Activated CD4-positive, CD25-positive, alpha-beta regulatory T cell treated with anti-CD3 and anti-CD28 coated beads, Interleukin-2, amount 50 U/mL, for 24 hours (primary cell): ENCODE measurements at regions not wholly inside any gene's neighbourhood (a gene's known extent, or its start where the extent isn't known, plus 50 kb on each side); places are given as distances from the start of the nearest gene placed in this dataset.
"Not testable (repeated sequence)": the region's sequence is repeated elsewhere in the genome, so short reads cannot be mapped to it uniquely, and the experiment has no call there.

Experiments used
- ATAC-seq, 2 donors: fragments of 150-1000 bp; cut with Tn5 transposase; one replicate each; pipeline ENCODE4 v1.10.0; 2021; ENCODE audit warnings: mild to moderate bottlenecking in 1 of 2, moderate library complexity in 1 of 2

DNA sequence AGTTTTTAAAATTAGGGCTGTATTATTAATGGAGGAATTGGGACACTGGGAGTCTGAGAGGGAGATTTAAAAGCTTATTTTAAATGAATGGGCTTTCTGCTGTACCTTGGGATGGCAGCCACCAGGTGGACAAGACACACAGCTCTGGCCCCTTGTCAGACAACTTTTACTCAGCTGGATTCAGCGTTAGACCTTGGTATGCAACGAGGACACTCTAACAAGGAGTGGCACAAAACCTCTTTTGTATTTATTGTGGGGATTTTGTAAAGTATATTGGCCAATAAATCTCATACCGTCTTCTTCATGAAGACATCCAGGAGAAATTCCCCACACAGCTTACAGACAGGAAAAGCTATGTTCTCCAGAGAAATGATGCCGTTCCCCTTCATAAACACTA is 105.7 kb downstream of the LCA5 start:
- no peak for ATAC-seq

DNA sequence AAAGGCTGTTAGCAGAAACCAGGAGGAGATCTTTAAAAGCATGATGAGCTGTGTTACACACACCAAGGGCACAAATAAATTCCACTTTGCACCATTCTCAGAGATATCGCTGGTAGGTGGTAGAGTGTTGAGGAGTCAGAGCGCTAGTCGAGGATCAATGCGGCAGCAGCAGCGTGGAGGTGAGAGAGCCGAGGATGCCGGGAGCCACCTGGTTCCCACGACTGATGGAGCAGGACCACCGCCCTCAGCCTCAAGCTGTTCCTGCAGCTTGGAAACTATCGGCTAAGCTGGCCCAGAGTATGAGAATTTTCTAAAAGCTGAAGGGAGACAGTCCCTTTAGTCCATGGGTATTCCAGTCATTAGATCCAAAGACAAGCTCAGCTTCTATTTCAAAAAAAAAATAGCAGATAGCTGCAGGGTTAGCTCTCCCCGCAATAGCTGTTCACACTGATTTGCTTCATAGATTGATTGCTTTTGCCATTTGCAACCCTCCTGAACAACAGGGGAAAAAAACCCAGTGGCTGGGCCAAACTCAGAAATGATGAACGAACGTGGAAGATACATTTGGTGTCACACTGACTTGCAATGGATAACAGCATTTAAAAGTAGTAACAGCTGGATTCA is 106.2 kb downstream of the LCA5 start:
- ATAC-seq = no peak

DNA sequence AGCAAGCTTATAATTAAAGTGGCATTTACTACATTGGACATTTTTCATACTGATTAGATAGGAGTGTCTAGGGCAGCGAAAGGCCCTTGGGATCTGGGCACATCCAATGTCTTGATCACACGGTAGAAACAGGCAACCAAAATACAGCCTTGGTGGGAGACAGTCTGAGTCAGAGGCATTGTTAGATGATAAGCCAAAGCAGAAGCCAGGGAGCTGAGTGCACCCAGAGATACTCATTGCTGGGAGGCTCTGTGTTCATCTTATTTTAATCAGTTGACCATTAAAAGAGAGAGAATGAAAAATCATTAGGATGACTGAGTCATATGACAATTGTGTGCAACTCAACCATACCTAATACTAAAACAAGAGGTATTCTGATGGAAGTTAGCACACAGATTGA is 109.5 kb downstream of the LCA5 start:
- no peak for ATAC-seq

DNA sequence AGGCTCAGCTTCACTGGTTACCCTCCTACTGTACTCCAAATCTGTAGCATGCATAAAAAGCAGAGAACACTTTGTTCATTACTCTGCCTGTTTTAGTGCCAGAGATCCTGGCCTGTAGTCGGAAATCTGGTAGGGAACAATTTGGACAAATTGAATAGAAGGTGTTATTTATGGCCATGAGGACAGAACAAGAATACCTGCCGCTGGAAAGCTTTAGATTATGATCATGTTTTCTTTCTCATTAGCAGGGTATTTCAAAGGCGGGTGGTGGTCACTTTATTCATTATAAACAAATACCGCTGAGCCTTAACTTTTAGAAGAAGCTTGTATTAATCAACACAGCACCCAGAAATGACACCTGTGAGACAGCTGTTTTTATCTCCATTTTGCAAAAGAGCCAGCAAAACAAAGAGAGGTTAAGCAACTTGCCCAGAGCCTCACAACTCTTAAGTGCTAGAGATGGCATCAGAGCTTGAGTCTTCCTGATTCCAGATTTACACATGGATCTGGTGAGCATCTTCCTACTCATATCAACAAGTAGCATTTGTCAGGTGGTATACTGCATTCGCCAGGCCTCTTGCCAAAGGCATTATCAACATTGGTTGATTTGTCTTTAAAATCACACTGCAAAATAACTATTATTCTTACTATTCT is 110.5 kb downstream of the LCA5 start:
- no peak for ATAC-seq

DNA sequence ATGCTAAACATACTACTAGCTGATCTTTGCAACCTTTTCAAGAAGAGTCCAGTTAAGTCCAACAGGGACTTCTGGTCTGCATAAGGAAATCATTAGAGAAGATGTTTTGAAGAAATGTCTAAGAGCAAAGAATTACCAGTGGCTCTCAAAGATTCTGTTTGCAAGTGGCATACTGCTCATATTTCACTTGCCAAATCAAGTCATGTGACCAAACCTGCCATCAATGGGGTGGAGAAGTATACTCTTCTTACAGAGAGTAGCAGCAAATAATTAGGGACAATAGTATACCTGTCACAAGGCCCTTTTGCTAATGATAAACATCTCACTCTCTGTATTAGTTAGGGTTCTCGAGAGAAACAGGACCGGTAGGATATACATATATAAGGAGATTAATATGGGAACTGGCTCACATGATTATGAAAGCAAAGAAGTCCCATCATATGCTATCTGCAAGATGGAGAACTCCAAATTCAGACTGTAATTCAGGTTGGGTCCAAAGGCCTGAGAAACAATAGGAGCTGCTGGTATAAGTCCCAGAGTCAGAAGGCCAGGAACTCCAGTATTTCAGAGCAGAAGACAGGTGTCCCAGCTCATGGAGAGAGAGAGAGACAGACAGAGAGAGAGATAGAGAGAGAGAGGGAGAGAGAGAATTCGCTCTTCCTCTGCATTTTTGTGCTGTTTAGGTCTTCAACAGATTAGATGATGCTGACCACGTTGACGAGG is 111.5 kb downstream of the LCA5 start:
- ATAC-seq = no peak

DNA sequence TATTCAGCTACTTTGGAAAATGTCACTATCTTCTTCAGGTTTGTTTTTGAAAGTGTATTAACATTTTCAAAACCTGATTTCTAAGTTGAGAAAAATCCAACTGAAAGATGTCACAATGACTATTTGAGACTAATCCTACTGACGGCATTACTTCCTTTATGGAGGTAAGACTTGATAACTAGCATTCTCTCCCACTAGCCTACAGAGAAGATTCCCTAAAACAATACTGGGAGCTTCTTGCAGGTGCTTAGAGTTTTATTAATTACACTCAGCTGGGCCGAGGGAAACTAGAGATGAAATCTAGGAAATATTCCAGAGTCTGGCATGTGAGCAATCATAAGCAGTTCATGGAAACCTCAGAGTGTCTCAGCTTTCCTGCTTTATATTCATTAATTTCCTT is 114.0 kb downstream of the LCA5 start:
- ATAC-seq = no peak

DNA sequence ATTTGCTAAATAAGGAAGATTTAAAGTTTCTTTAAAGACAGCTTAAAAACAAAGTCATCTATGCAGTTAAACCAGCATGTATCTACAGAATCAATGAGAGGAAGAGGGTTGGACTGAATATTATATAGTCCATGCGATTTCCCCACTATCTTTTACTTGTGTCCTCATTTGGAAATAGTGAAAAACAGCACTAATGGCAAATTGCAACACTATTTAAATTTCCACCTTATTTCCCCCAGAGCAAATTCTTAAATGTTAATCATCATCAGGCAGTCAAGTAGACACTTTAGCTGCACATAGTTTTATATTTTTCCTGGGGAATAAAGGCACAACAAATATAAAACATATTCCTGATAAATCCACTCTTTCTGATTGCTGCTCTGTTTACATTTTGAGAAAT is 114.6 kb downstream of the LCA5 start:
- ATAC-seq = no peak

DNA sequence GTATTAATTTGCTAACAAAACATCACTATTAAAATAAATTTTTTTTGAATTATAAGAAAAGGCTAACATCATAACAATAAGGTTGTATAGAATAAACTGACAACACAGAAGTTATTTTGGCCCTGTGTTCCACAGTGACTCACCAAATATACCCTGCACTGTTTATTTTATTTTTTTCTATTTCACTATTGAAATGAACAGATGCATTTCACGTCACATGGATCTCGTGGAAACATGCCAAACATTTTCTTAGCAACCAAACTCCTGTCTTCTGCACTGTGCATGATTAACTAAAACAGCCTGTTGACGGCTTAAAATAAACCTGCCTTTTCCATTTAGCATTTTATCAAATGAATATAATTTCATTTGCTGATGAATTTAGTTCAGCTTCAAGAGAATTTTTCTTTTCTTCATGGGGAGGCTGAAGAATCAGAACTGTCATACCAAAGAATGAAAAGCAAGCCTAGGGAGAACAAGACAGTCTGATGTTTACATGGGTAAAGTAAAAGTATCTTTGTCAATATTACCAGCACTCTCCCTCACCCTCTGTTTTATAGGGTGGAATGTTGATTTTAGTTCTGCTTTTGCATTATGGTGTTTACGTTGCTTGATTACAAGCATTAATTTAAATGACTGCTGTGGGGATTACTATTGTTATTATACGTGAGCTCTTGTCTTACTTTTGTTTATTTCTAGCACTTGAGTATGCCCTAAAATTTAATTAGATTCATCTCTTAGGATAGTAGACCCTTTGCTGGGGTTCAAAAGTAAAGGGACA is 115.3 kb downstream of the LCA5 start:
- no peak for ATAC-seq

DNA sequence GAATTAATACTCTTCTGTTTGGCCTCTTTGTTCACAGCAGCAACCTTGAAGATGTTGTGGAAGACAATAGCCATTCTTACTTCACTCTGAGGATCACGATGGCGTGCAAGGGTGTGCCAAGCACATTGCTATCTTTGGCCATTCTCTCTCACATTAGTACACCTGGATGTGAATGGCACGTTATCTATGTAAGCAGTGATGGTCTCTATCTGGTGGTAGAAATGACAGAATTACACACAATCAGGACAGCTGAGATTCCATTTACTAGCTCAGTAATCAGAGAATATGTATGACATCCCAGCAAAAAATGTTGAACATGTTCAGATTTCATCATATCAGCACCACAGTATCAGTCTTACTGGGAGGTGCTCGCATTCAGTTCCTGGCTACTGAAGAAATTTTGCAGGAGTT is 116.2 kb downstream of the LCA5 start:
- no peak for ATAC-seq

DNA sequence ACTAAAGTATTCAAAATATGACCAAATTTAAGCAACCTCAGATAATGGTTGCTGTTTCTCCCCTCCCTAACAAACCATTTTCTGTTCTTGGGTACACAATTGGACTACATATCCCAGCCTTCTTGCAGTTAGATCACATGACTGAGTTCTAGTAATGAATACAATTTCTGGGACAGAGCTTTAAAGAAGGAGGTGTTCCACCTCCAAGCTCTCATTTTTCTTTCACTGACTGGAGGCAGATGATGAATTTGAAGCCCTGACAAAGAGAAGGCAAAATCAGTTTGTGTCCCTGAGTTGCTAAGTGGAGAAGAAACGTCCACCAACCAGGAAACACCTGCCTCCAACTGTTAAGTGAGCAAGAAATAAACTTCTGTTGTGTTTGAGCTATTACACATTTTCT is 117.2 kb downstream of the LCA5 start:
- ATAC-seq = no peak

DNA sequence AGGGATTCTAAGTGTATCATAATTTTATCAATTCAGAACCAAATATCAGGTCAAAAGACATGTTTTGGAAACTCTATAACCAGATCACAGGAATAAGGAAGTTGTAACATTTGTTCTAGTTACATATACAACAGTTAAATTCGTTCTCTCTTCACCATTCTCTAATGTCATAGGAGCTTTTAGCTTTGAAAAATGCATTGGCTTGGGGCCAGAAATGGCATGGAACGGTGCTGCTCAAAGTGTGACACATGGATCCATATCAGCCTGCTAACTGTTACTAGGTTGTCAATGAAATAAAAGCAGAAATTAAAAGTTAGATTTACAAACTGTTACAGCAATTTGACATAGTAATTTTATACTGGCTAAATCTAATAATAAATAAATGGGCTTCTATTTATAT is 120.3 kb downstream of the LCA5 start:
- no peak for ATAC-seq

DNA sequence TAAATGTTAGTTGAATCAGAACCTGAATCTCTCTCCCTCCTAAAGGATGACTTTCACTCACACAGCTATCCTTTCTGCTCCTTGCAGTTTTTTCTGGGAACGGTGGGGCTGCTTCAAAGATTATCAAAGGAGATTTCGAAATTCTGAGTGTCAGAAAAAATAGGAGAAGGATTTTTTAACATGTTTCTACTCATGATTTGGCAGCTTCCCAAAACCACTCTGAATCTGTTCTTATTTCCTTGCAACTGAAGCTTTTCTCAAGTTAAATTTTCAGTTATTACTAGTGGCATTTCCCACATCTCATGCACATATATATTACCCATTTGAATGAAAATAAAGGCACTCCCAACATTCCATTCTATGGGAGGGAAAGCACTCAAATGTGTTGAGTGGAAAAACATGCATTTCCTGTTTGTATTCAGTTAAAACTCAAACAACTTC is 123.6 kb downstream of the LCA5 start:
- no peak for ATAC-seq

DNA sequence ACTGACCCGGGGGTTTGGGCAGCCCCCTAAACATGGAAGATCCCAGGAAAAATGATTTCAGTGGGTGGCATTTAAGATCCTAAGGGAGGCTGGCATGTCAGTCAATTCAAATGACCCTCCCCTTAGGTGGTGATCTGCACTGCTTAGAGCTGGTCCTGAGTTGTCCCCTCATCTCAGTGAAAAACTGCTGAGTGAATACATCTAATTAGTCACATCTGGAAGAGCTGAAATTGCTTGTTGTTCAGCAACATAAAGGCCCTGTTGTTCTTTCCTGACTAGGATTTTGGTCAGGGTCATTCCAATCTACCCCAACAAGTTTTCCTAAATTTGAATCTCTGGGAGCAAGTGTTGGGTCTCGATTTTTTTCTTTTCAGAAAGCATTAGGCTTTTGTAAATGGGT is 126.4 kb downstream of the LCA5 start:
- ATAC-seq = no peak

DNA sequence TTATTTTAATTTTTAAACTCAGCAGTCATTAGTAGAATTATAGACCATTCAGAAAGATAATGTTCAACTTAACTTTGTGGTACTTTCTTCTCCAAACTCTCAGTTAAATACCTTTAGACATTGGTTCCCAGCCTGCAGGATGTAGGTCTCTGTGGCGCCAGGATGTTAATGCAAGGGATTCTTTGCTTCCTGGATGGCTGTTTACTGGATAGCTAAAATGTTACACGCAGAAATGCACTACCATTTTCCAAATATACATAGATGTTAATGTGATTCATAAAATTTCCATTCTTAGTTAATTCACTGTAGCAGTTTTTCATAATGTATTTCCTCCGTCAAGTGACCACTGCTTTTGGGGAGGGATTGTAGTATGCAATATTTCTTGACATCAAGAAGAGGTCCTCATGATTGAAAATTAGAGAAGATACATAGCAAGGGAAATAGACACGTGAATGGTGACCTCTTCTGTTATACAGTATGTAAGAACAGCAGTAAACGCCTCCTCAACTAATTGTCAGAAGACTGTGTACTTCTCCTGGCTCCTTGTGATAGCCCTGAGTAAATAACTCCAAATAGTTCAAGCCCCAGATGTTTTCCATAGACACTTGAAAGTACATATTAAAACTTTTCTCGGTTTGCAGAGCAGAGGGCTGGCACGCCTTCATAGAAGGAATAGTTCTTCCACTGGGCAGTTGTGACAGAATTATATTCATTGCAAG is 128.8 kb downstream of the LCA5 start:
- ATAC-seq = no peak

DNA sequence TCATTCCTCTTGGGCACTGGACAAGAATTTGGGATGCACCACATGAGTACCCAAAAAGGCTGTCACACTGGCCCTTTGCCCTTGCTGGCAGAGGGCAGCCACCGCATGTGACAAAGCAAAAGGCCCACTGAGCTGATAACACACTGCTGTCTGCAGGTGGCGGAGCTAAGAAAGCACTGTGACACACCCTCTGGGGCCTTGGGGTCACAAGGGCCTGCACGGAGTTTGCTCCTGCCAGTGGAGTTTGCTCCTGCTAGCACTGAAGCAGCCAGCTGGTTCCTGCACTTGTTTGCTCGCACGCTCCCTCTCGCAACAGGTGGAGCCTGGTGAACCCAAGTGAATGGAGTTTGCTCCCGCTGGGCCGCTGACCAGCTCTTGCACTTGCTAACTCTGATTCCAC is 132.6 kb downstream of the LCA5 start:
- ATAC-seq = no peak

DNA sequence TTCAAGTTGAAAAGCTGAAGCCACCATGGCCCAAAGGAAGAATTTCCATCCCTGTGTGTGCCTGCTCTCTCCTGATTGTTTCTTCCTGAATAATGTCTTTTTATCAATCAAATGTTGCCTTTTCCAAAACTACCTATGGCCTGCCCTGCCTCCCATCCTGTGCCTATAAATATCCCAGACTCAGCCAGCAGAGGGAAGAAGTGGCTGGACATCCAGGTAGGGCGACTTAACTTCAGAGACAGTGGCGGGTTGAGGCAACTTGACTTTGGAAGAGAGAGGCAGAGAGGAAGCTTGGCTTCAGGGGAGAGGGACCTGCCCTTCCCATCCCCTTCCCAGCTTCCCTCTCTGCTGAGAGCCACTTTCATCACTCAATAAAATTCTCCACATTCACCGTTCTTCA is 133.0 kb downstream of the LCA5 start:
- no peak for ATAC-seq

DNA sequence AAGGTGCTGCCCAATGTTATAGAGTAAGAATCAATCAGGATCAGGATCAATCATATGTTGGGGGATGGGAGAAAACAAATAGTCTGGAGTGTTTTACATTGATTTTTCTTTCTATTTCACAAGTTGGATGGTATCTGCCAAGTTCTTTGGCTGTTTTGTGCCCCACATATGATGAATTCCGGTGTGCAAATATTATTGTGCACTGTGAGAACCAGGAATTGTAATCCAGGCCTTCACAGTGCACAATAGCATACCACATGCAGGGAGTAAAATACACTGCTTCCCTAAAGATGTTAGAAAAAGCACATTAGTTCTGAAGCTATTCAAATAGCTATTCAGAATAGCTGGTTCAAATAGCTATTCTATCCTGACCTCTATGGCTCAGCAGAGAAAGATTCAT is 133.7 kb downstream of the LCA5 start:
- ATAC-seq = no peak

DNA sequence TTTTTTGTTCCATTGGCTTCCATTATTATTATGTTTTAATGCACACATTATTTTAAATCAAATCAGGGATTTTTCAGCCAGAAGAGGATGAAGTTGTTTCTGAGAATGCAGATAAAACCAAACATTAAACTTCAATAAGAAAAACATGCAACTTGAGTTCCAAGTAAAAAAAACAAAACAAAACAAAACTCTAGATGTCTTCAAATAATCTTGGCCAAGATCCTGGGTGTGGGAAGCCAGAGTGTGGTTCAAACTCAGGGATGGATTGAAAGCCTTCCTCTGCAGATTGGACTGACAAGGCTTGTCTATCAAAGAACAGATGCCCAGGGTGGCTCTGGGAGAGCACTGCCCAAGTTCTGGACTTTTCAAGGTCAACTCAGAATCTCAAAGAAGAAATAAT is 134.1 kb downstream of the LCA5 start:
- no peak for ATAC-seq

DNA sequence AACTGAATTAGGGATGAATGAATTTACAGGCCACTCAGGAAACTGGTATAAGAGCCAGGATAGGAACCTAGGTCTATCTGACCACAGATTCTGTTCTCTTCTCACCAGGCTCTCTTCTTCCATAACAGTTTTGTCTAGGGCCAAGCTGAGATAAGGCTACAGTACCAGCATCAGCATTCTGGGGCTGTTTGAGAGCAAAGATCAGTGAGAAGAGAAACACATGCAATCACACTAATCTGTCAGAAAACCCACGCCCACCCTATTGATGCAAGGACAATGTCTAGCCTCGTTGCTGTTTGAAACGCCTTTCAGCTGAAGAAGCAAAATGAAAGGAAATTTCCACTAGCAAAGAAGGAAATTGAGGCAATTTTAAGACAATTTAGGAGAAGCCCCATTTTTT is 137.7 kb downstream of the LCA5 start:
- no peak for ATAC-seq

DNA sequence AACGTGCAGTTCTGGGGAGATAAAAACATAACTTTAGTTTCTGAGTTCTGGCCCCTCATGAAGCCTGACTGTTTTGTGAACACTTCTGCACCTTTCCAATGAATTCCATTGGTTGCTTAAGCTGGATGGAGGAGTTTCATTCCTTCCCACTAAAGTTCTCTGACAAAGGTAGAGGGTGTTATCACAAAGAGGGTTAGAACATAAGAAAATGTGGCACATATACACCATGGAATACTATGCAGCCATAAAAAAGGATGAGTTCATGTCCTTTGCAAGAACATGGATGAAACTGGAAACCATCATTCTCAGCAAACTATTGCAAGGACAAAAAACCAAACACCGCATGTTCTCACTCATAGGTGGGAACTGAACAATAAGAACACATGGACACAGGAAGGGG is 138.6 kb downstream of the LCA5 start:
- not testable (repeated sequence) for ATAC-seq

DNA sequence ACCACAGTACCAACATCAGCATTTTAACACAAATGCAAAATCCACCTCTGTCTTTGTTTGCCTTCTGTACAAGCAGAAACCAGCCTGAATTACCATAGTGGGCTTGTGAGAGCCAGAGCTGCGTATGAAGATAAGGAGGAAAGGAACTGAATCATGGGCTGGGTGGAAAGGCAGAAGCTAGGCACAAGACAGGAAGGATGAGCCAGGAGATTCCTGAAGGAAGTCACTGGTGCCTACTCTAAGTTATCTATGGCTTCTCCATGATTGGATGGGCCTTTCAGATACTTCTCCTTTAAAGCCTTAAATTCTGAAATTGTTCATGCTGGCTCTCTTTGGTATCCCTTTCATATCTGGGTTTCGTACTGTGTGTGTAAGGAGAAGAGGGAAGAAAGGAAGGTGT is 140.6 kb downstream of the LCA5 start:
- no peak for ATAC-seq

DNA sequence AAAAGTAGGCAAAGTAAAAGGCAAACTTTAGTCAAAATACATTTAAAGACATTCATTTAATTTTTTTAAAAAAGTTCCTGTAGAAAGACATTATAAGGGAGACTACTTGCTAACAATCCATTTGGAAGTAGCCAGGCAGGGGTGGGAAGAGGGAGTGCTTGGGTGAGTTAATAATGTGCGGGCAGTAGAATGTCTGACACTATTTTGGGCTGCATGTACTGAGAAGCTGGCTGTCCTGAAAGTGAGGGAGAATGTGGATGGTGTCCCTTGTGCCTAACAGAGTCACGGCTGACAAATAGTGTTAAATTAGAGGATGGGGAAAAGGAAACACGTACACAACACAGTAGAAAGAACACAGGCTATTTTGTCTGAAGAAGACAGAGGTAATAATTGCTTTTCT is 142.5 kb downstream of the LCA5 start:
- ATAC-seq = no peak

DNA sequence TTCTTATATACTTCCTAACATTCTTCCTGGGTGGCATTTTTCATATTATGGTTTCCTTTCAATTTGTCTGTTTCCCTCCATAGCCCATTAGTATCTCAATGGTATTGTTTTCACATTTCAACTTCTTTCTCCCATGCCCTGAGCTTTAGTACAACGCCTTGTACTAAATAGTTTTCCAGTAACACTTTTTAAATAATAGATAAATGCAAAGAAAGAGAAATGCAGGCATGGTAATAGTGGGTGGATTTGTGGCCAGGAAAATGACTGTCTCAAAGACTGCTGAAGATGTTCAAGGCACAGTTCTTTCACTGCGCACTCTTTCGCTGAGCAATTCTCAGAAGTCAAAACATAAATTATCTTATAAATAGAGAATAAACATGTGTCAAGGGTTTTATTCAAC is 145.1 kb downstream of the LCA5 start:
- no peak for ATAC-seq
